ENCODE measurements at regions not wholly inside any gene's neighbourhood (a gene's known extent, or its start where the extent isn't known, plus 50 kb on each side); places are given as distances from the start of the nearest gene placed in this dataset.

DNA sequence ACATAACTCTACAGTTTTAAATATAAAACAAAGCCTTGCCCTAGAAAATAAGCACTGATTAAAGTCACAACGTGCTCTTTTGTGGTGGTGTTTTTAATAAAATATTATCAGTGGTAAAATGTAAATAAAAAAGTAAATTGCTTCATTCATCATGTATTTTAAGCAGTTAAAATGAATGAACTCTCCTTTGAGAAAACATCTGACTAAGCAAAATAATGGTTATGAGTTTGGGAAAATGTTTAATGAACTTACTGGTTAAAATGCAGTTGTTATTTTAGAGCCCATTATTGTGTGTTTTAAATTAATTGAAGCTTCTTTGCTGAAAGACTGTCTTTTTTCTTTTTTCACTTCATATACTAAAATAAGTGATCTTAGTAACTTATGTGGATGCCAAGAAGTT lies 1007.5 kb upstream of the ARRDC3 start:
- intact Hi-C loops (cut with micrococcal nuclease), result no loop called here

DNA sequence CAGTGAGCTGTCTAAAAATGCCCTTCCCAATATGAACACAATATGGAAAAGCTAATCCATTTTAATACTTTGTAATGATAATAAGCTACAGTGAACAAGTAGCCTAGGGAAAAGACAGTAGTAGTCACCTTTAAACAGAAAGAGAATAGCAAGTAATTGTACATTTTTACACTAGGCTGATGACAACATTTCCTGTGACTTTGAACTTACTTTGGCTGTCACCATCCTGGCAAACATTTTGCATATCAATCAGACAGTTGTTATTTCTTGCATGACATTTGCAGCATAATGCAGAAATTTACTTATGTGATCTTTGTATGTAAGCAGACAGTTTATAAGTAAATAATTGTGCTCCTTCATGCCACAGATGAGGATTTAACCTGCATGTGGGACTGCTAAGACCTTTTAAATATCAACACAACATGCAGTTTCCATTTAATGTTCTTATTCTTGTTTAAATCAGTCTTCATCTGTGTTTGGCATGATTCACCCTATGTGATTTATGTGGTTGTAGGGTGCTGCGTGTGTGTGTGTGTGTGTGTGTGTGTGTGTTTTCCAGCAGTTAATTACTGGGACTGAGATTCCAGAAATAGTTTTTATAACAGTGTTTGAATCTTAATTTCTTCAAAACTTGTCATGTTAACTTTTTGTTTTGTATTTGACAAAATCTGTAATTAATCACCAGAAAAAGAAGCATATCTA lies 997.1 kb upstream of the ARRDC3 start:
- Histone ChIP-seq H3K9me3 (replicated peaks; ENCODE audit: control insufficient read depth, insufficient read depth, low read length) (no peaks in the 10 kb centered on the region), H3K4me2 (ENCODE audit: insufficient read depth, low read length) (no peak overlapping the region), H3K9ac (replicated peaks; ENCODE audit: extremely low read depth, insufficient read depth, low read length) (no peak overlapping the region), H4K20me1 (replicated peaks; ENCODE audit: control insufficient read depth, extremely low read depth, insufficient read depth, low read length) (no peaks in the 10 kb centered on the region), H3K36me3 (ENCODE audit: control insufficient read depth in 2 of 2, extremely low read depth in 1 of 2, insufficient read depth in 2 of 2, low read length in 2 of 2) (no peaks in the 10 kb centered on the region), H2AFZ (ENCODE audit: low read depth, low read length) (no peak overlapping the region), H3K27ac (ENCODE audit: insufficient read depth, low read depth, low read length) (no peak overlapping the region), H3K27me3 (ENCODE audit: control insufficient read depth in 2 of 2, insufficient read depth in 2 of 2, low read length in 2 of 2) (no peaks in the 10 kb centered on the region), H3K9me1 (replicated peaks; ENCODE audit: control insufficient read depth, extremely low read depth, insufficient read depth, low read length) (no peaks in the 10 kb centered on the region), H3K79me2 (ENCODE audit: control insufficient read depth, insufficient read depth, low read length) (no peaks in the 10 kb centered on the region), H3K4me3 (replicated peaks in 1 of 3; ENCODE audit: insufficient read depth in 1 of 3, low read depth in 1 of 3, low read length in 3 of 3) (no peak overlapping the region), H3K4me1 (ENCODE audit: control insufficient read depth, extremely low read depth, insufficient read depth, low read length) (no peaks in the 10 kb centered on the region)
- POLR2A ChIA-PET, result no interaction called here
- TF ChIP-seq, protein P1, sequence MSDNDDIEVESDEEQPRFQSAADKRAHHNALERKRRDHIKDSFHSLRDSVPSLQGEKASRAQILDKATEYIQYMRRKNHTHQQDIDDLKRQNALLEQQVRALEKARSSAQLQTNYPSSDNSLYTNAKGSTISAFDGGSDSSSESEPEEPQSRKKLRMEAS (IDR thresholded peaks at IDR 0.05; ENCODE audit: insufficient read depth, insufficient read length), result no peak
- no peak for TF ChIP-seq POLR2A (IDR thresholded peaks at IDR 0.05; ENCODE audit: low read depth, low read length)
- TF ChIP-seq, protein P2, sequence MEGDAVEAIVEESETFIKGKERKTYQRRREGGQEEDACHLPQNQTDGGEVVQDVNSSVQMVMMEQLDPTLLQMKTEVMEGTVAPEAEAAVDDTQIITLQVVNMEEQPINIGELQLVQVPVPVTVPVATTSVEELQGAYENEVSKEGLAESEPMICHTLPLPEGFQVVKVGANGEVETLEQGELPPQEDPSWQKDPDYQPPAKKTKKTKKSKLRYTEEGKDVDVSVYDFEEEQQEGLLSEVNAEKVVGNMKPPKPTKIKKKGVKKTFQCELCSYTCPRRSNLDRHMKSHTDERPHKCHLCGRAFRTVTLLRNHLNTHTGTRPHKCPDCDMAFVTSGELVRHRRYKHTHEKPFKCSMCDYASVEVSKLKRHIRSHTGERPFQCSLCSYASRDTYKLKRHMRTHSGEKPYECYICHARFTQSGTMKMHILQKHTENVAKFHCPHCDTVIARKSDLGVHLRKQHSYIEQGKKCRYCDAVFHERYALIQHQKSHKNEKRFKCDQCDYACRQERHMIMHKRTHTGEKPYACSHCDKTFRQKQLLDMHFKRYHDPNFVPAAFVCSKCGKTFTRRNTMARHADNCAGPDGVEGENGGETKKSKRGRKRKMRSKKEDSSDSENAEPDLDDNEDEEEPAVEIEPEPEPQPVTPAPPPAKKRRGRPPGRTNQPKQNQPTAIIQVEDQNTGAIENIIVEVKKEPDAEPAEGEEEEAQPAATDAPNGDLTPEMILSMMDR (IDR thresholded peaks at IDR 0.05; ENCODE audit: extremely low read depth in 1 of 2, insufficient read depth in 1 of 2, low read depth in 1 of 2, low read length in 2 of 2), result no peak
- DNase-seq (ENCODE audit: low read depth, low spot score), result peak; percentile 15
- intact Hi-C loops (cut with micrococcal nuclease), result no loop called here
- dilution Hi-C loops (cut with MboI; ENCODE audit: extremely low pct_ligation_motif_present, low sequenced_read_pairs), result no loop called here
- CTCF ChIA-PET, result no interaction called here
- FAIRE-seq, result peak; percentile 66
- no TSS peak for BruUV-seq (replicated peaks)

More for the DNA sequence above, 1007.5 kb upstream of the ARRDC3 start:
- DNase-seq (ENCODE audit: low read depth, low spot score), result no peak
- CTCF ChIA-PET, result interaction anchor here (1.8 kb wide), 1 partner anchor 14 kb away, joined by 4 read pairs; no protein-coding TSS in a partner anchor
- no peak for TF ChIP-seq GATA2 (IDR thresholded peaks at IDR 0.05; ENCODE audit: insufficient read depth, insufficient read length, low read depth, low read length)
- H3K27ac ChIP-seq (ENCODE audit: insufficient read depth, low read depth, low read length), result no peak overlapping the region
- H3K4me1 ChIP-seq (ENCODE audit: control insufficient read depth, extremely low read depth, insufficient read depth, low read length), result no peaks in the 10 kb centered on the region
- no peaks in the 10 kb centered on the region for H3K79me2 ChIP-seq (ENCODE audit: control insufficient read depth, insufficient read depth, low read length)
- POLR2A ChIA-PET, result no interaction called here
- dilution Hi-C loops (cut with MboI; ENCODE audit: extremely low pct_ligation_motif_present, low sequenced_read_pairs), result no loop called here
- no peak overlapping the region for H3K9ac ChIP-seq (replicated peaks; ENCODE audit: extremely low read depth, insufficient read depth, low read length)
- no peaks in the 10 kb centered on the region for H3K36me3 ChIP-seq (ENCODE audit: control insufficient read depth in 2 of 2, extremely low read depth in 1 of 2, insufficient read depth in 2 of 2, low read length in 2 of 2)
- H4K20me1 ChIP-seq (replicated peaks; ENCODE audit: control insufficient read depth, extremely low read depth, insufficient read depth, low read length), result no peaks in the 10 kb centered on the region
- no peak overlapping the region for H3K4me2 ChIP-seq (ENCODE audit: insufficient read depth, low read length)
- H3K4me3 ChIP-seq (replicated peaks in 1 of 3; ENCODE audit: insufficient read depth in 1 of 3, low read depth in 1 of 3, low read length in 3 of 3), result no peak overlapping the region
- H2AFZ ChIP-seq (ENCODE audit: low read depth, low read length), result no peak overlapping the region
- no peaks in the 10 kb centered on the region for H3K27me3 ChIP-seq (ENCODE audit: control insufficient read depth in 2 of 2, insufficient read depth in 2 of 2, low read length in 2 of 2)
- BruUV-seq (replicated peaks), result no TSS peak
- FAIRE-seq, result no peak
- H3K9me3 ChIP-seq (replicated peaks; ENCODE audit: control insufficient read depth, insufficient read depth, low read length), result no peaks in the 10 kb centered on the region
- no peaks in the 10 kb centered on the region for H3K9me1 ChIP-seq (replicated peaks; ENCODE audit: control insufficient read depth, extremely low read depth, insufficient read depth, low read length)

All from endothelial cell of umbilical vein (primary cell).